Lung (tissue), 11 donors: ENCODE measurements at regions not wholly inside any gene's neighbourhood (a gene's known extent, or its start where the extent isn't known, plus 50 kb on each side); places are given as distances from the start of the nearest gene placed in this dataset.

Experiments
- ATAC-seq: fragments of 200-7000 bp; cut with Tn5 transposase; one replicate; pipeline ENCODE4 v1.9.1; 2020; ENCODE audit warnings: moderate number of reproducible peaks; ENCODE audit not compliant: insufficient read depth, low FRiP score
- DNase-seq, 3 donors: peaks; one replicate each; pipeline ENCODE4 v3.0.0-alpha.2; 2013 to 2017
- H3K27ac ChIP-seq, 2 donors: one replicate each; pipeline ENCODE4 v1.5.1; 2013; ENCODE audit warnings: mild to moderate bottlenecking in 2 of 2, moderate library complexity in 2 of 2, control low read depth in 1 of 2, inconsistent platforms in 1 of 2, low read depth in 1 of 2, low read length in 1 of 2
- H3K27me3 ChIP-seq, 3 donors: one replicate each; pipeline ENCODE4 v1.5.1; 2013; ENCODE audit warnings: low read length in 2 of 3; ENCODE audit not compliant: control insufficient read depth in 3 of 3, insufficient read depth in 3 of 3
- H3K36me3 ChIP-seq, 4 donors: one replicate each; pipeline ENCODE4 v1.5.1; 2013; ENCODE audit warnings: low read length in 4 of 4, mild to moderate bottlenecking in 1 of 4, moderate library complexity in 1 of 4; ENCODE audit not compliant: control insufficient read depth in 4 of 4, insufficient read depth in 4 of 4
- H3K4me1 ChIP-seq, 5 donors: one replicate each; pipeline ENCODE4 v1.5.1; 2013; ENCODE audit warnings: low read length in 5 of 5, mild to moderate bottlenecking in 2 of 5, moderate library complexity in 1 of 5; ENCODE audit not compliant: control insufficient read depth in 5 of 5, insufficient read depth in 5 of 5
- H3K4me3 ChIP-seq: one replicate; pipeline ENCODE4 v1.5.1; 2013; ENCODE audit warnings: mild to moderate bottlenecking, control low read depth, moderate library complexity
- H3K9ac ChIP-seq, 2 donors: one replicate each; pipeline ENCODE4 v1.5.1; 2013; ENCODE audit warnings: low read length in 2 of 2, control low read depth in 1 of 2; ENCODE audit not compliant: insufficient read depth in 1 of 2
- H3K9me3 ChIP-seq, 4 donors: one replicate each; pipeline ENCODE4 v1.5.1; 2013; ENCODE audit warnings: low read length in 3 of 4, mild to moderate bottlenecking in 1 of 4, moderate library complexity in 1 of 4; ENCODE audit not compliant: control insufficient read depth in 4 of 4, insufficient read depth in 3 of 4
- WGBS, 2 donors: extraction: QIAGEN DNeasy Blood & Tissue Kit; methylation state at CpG; one replicate each; pipeline ENCODE4 v1.1.7; 2013; 5-methylcytosine and 5-hydroxymethylcytosine counted together
- TF ChIP-seq, protein P1 (sequence below): IDR thresholded peaks from 2 replicates; pipeline ENCODE4 v1.5.1; 2012; ENCODE audit warnings: mild to moderate bottlenecking; ENCODE audit errors: control extremely low read depth, extremely low read depth
- donor health status: control.
- donor health status: control.
- donor health status: Bipolar disorder and iron deficiency.
- donor health status: healthy.
- donor health status: DM: yes; HTN: yes; CAD: no.

DNA sequence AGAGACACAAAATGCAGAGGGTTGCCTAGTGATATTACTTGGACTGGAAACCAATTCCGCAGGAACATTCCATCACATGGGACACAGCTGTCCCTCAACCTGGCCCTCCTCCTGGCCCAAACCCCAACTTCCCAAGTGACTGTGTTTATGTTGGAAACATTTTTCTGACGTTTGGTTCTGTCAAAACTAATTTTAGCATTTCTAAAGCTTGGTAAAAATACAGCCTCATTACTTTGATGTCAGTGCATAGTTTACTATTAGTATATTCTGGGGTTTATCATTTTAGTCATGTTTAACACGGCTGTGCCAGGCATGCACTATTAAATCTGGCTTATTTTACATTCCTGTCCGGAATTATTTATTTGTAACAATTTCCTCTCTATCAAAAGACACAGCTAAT, 69.9 kb downstream of the GLI2 start:
- Histone ChIP-seq H3K9ac (no peak overlapping the region), H3K9me3 (no peaks in the 10 kb centered on the region), H3K4me1 (peaks cover 0 to 12% (median 4%) of the 10 kb centered on the region in 5 donors), H3K36me3 (peaks cover 0 to 4% (median 0%) of the 10 kb centered on the region in 4 donors), H3K27me3 (no peaks in the 10 kb centered on the region), H3K27ac (no peak overlapping the region), H3K4me3 (no peak overlapping the region)
- 58 to 76% methylated on average over 4 of the region's 4 CpGs for WGBS, 2 donors
- TF ChIP-seq, protein P1, sequence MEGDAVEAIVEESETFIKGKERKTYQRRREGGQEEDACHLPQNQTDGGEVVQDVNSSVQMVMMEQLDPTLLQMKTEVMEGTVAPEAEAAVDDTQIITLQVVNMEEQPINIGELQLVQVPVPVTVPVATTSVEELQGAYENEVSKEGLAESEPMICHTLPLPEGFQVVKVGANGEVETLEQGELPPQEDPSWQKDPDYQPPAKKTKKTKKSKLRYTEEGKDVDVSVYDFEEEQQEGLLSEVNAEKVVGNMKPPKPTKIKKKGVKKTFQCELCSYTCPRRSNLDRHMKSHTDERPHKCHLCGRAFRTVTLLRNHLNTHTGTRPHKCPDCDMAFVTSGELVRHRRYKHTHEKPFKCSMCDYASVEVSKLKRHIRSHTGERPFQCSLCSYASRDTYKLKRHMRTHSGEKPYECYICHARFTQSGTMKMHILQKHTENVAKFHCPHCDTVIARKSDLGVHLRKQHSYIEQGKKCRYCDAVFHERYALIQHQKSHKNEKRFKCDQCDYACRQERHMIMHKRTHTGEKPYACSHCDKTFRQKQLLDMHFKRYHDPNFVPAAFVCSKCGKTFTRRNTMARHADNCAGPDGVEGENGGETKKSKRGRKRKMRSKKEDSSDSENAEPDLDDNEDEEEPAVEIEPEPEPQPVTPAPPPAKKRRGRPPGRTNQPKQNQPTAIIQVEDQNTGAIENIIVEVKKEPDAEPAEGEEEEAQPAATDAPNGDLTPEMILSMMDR: no peak
- no peak for ATAC-seq
- DNase-seq: peak; percentile 52 to 62 (median 55)

DNA sequence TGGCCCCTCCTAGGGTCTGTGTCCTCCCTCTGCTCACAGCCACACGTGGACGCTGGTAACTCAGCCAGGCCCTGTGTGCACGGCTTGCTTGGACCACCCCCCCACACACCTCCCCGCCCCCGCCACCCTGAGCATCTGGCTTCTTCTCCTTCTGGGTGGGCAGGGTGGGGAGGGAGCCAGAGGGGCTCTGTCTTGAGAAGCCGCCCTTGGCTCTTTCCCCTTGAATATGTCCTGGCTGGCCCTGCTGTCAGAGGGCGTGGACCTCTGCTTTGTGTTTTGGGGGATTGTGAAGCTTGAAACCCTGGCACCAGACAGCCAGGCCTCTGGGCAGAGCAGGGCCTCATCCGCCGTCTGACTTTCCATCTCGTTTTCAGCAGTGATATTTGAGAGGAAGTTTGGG, 72.1 kb downstream of the GLI2 start:
- no peak for DNase-seq
- ATAC-seq: no peak
- Histone ChIP-seq H3K27me3 (peaks cover 0 to 3% (median 0%) of the 10 kb centered on the region in 3 donors), H3K4me1 (peaks cover 0 to 12% (median 4%) of the 10 kb centered on the region in 5 donors), H3K9ac (no peak overlapping the region), H3K36me3 (peaks cover 0 to 4% (median 0%) of the 10 kb centered on the region in 4 donors), H3K27ac (no peak overlapping the region), H3K4me3 (no peak overlapping the region), H3K9me3 (no peaks in the 10 kb centered on the region)
- 83 to 88% methylated on average over 10 of the region's 10 CpGs for WGBS, 2 donors
- TF ChIP-seq, protein P1: no peak

DNA sequence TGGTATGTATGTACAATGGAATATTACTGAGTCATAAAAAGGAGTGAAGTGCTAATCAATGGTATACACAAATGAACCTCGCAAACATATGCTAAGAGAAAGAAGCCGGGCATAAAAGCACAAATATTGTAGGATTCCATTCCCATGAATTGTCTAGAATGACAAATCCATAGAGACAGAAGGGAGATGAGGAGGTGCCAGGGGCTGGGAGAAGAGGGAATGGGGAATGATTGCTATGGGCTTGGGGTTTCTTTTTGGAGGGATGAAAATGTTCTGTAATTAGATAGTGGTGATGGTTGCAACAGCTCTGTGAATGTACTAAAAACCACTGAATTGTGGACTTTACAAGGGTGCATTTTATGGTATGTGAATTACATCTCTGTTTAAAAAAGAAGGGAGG, 73.5 kb downstream of the GLI2 start:
- ATAC-seq (no peak), DNase-seq (no peak)
- TF ChIP-seq, protein P1: no peak
- Histone ChIP-seq H3K4me1 (peaks cover 0 to 12% (median 4%) of the 10 kb centered on the region in 5 donors), H3K36me3 (peaks cover 0 to 4% (median 0%) of the 10 kb centered on the region in 4 donors), H3K9ac (no peak overlapping the region), H3K4me3 (no peak overlapping the region), H3K9me3 (no peaks in the 10 kb centered on the region), H3K27ac (no peak overlapping the region), H3K27me3 (peaks cover 0 to 3% (median 0%) of the 10 kb centered on the region in 3 donors)
- 95 to 97% methylated on average over 2 of the region's 2 CpGs for WGBS, 2 donors
